ENCODE measurements at regions not wholly inside any gene's neighbourhood (a gene's known extent, or its start where the extent isn't known, plus 50 kb on each side); places are given as distances from the start of the nearest gene placed in this dataset.

GRCh38 chr2:236440110-236440881, 129.3 kb upstream of the ACKR3 start:
- DNase-seq (ENCODE audit: low spot score in 2 of 2) (no peak), ATAC-seq (ENCODE audit: low read depth) (no peak)
- Mint-ChIP-seq H3K27me3 (peaks cover 5% of the 10 kb centered on the region), H3K36me3 (no peaks in the 10 kb centered on the region), H3K4me3 (no peak overlapping the region), H3K4me1 (no peaks in the 10 kb centered on the region), H3K27ac (no peak overlapping the region), H3K9me3 (peaks cover 5% of the 10 kb centered on the region)

GRCh38 chr2:236444187-236444586, 125.4 kb upstream of the ACKR3 start:
- Mint-ChIP-seq H3K4me3 (no peak overlapping the region), H3K4me1 (no peaks in the 10 kb centered on the region), H3K27ac (no peak overlapping the region), H3K9me3 (peaks cover 2% of the 10 kb centered on the region), H3K36me3 (no peaks in the 10 kb centered on the region), H3K27me3 (peaks cover 11% of the 10 kb centered on the region)
- DNase-seq (ENCODE audit: low spot score in 2 of 2) (no peak), ATAC-seq (ENCODE audit: low read depth) (no peak)

GRCh38 chr2:236445678-236446077, 123.9 kb upstream of the ACKR3 start:
- Mint-ChIP-seq H3K4me1 (no peaks in the 10 kb centered on the region), H3K27me3 (peaks cover 12% of the 10 kb centered on the region), H3K27ac (no peak overlapping the region), H3K4me3 (no peak overlapping the region), H3K9me3 (peaks cover 2% of the 10 kb centered on the region), H3K36me3 (no peaks in the 10 kb centered on the region)
- ATAC-seq (ENCODE audit: low read depth), result no peak
- no peak for DNase-seq (ENCODE audit: low spot score in 2 of 2)

GRCh38 chr2:236446521-236446920, 123.1 kb upstream of the ACKR3 start:
- ATAC-seq (ENCODE audit: low read depth) (no peak), DNase-seq (ENCODE audit: low spot score in 2 of 2) (no peak)
- no peak overlapping the region for H3K27ac Mint-ChIP-seq
- no peak overlapping the region for H3K4me3 Mint-ChIP-seq
- H3K4me1 Mint-ChIP-seq, result no peaks in the 10 kb centered on the region
- peaks cover 2% of the 10 kb centered on the region for H3K9me3 Mint-ChIP-seq
- H3K27me3 Mint-ChIP-seq, result peaks cover 11% of the 10 kb centered on the region
- no peaks in the 10 kb centered on the region for H3K36me3 Mint-ChIP-seq

GRCh38 chr2:236449167-236449761, 120.4 kb upstream of the ACKR3 start:
- no peak for ATAC-seq (ENCODE audit: low read depth)
- Mint-ChIP-seq H3K4me1 (no peaks in the 10 kb centered on the region), H3K36me3 (no peaks in the 10 kb centered on the region), H3K27ac (no peak overlapping the region), H3K4me3 (no peak overlapping the region), H3K9me3 (no peaks in the 10 kb centered on the region), H3K27me3 (peaks cover 7% of the 10 kb centered on the region)
- no peak for DNase-seq (ENCODE audit: low spot score in 2 of 2)

- ATAC-seq (ENCODE audit: low read depth) (no peak), DNase-seq (ENCODE audit: low spot score in 2 of 2) (no peak)
- H3K4me3 Mint-ChIP-seq, result no peak overlapping the region
- H3K36me3 Mint-ChIP-seq, result no peaks in the 10 kb centered on the region
- no peak overlapping the region for H3K27ac Mint-ChIP-seq
- H3K4me1 Mint-ChIP-seq, result no peaks in the 10 kb centered on the region
- H3K27me3 Mint-ChIP-seq, result peaks cover 6% of the 10 kb centered on the region
- peaks cover under 1% of the 10 kb centered on the region for H3K9me3 Mint-ChIP-seq
These were observed 117.4 kb upstream of the ACKR3 start for GRCh38 chr2:236452238-236452637.

- Mint-ChIP-seq H3K4me1 (no peaks in the 10 kb centered on the region), H3K36me3 (peaks cover 4% of the 10 kb centered on the region), H3K9me3 (peaks cover 4% of the 10 kb centered on the region), H3K27ac (no peak overlapping the region), H3K4me3 (no peak overlapping the region), H3K27me3 (peaks cover 7% of the 10 kb centered on the region)
- ATAC-seq (ENCODE audit: low read depth) (no peak), DNase-seq (ENCODE audit: low spot score in 2 of 2) (no peak)
These were observed 115.5 kb upstream of the ACKR3 start for GRCh38 chr2:236454076-236454475.

- DNase-seq (ENCODE audit: low spot score in 2 of 2) (no peak), ATAC-seq (ENCODE audit: low read depth) (no peak)
- H3K27ac Mint-ChIP-seq, result no peak overlapping the region
- no peaks in the 10 kb centered on the region for H3K4me1 Mint-ChIP-seq
- H3K9me3 Mint-ChIP-seq, result peaks cover 4% of the 10 kb centered on the region
- peaks cover 4% of the 10 kb centered on the region for H3K36me3 Mint-ChIP-seq
- H3K4me3 Mint-ChIP-seq, result no peak overlapping the region
- H3K27me3 Mint-ChIP-seq, result peaks cover 7% of the 10 kb centered on the region
These were observed 110.2 kb upstream of the ACKR3 start for GRCh38 chr2:236459393-236459792.

- H3K27ac Mint-ChIP-seq, result no peak overlapping the region
- H3K36me3 Mint-ChIP-seq, result no peaks in the 10 kb centered on the region
- H3K4me1 Mint-ChIP-seq, result no peaks in the 10 kb centered on the region
- no peak for ATAC-seq (ENCODE audit: low read depth)
- H3K27me3 Mint-ChIP-seq, result peaks cover 2% of the 10 kb centered on the region
- H3K9me3 Mint-ChIP-seq, result peaks cover 7% of the 10 kb centered on the region
- no peak for DNase-seq (ENCODE audit: low spot score in 2 of 2)
- H3K4me3 Mint-ChIP-seq, result no peak overlapping the region
These were observed 105.5 kb upstream of the ACKR3 start for GRCh38 chr2:236464140-236464539.

GRCh38 chr2:236472720-236473495, 96.7 kb upstream of the ACKR3 start:
- H3K27ac Mint-ChIP-seq, result no peak overlapping the region
- H3K4me1 Mint-ChIP-seq, result no peaks in the 10 kb centered on the region
- H3K36me3 Mint-ChIP-seq, result no peaks in the 10 kb centered on the region
- peaks cover 7% of the 10 kb centered on the region for H3K27me3 Mint-ChIP-seq
- H3K4me3 Mint-ChIP-seq, result no peak overlapping the region
- H3K9me3 Mint-ChIP-seq, result peaks cover 6% of the 10 kb centered on the region
- no peak for DNase-seq (ENCODE audit: low spot score in 2 of 2)
- no peak for ATAC-seq (ENCODE audit: low read depth)

- no peaks in the 10 kb centered on the region for H3K36me3 Mint-ChIP-seq
- ATAC-seq (ENCODE audit: low read depth) (no peak), DNase-seq (ENCODE audit: low spot score in 2 of 2) (no peak)
- H3K4me3 Mint-ChIP-seq, result no peak overlapping the region
- peaks cover 8% of the 10 kb centered on the region for H3K27me3 Mint-ChIP-seq
- H3K9me3 Mint-ChIP-seq, result peaks cover 7% of the 10 kb centered on the region
- no peak overlapping the region for H3K27ac Mint-ChIP-seq
- no peaks in the 10 kb centered on the region for H3K4me1 Mint-ChIP-seq
These were observed 95.9 kb upstream of the ACKR3 start for GRCh38 chr2:236473691-236474090.

GRCh38 chr2:236479814-236480213, 89.8 kb upstream of the ACKR3 start:
- Mint-ChIP-seq H3K36me3 (peaks cover 4% of the 10 kb centered on the region), H3K27me3 (peaks cover 9% of the 10 kb centered on the region), H3K27ac (no peak overlapping the region), H3K9me3 (peaks cover 25% of the 10 kb centered on the region), H3K4me1 (no peaks in the 10 kb centered on the region), H3K4me3 (no peak overlapping the region)
- DNase-seq (ENCODE audit: low spot score in 2 of 2) (no peak), ATAC-seq (ENCODE audit: low read depth) (no peak)

GRCh38 chr2:236483102-236483501, 86.5 kb upstream of the ACKR3 start:
- H3K36me3 Mint-ChIP-seq, result peaks cover 4% of the 10 kb centered on the region
- H3K4me1 Mint-ChIP-seq, result no peaks in the 10 kb centered on the region
- no peak overlapping the region for H3K27ac Mint-ChIP-seq
- no peak for DNase-seq (ENCODE audit: low spot score in 2 of 2)
- peaks cover 18% of the 10 kb centered on the region for H3K9me3 Mint-ChIP-seq
- H3K4me3 Mint-ChIP-seq, result no peak overlapping the region
- peaks cover 6% of the 10 kb centered on the region for H3K27me3 Mint-ChIP-seq
- ATAC-seq (ENCODE audit: low read depth), result no peak

GRCh38 chr2:236485519-236485918, 84.1 kb upstream of the ACKR3 start:
- Mint-ChIP-seq H3K27ac (no peak overlapping the region), H3K9me3 (peaks cover 9% of the 10 kb centered on the region), H3K4me1 (no peaks in the 10 kb centered on the region), H3K4me3 (no peak overlapping the region), H3K27me3 (peaks cover 6% of the 10 kb centered on the region), H3K36me3 (peaks cover 2% of the 10 kb centered on the region)
- DNase-seq (ENCODE audit: low spot score in 2 of 2) (no peak), ATAC-seq (ENCODE audit: low read depth) (no peak)
